Esophagus (tissue), 2 donors: ENCODE measurements at regions not wholly inside any gene's neighbourhood (a gene's known extent, or its start where the extent isn't known, plus 50 kb on each side); places are given as distances from the start of the nearest gene placed in this dataset.

Experiments used
- H3K27ac ChIP-seq, 2 donors: one replicate each; pipeline ENCODE4 v1.5.1; 2013; ENCODE audit warnings: low read depth in 2 of 2, mild to moderate bottlenecking in 2 of 2, inconsistent platforms in 1 of 2, low read length in 1 of 2, moderate library complexity in 1 of 2
- H3K27me3 ChIP-seq, 2 donors: one replicate each; pipeline ENCODE4 v1.6.1; 2013; ENCODE audit warnings: low read length in 2 of 2, control low read depth in 1 of 2, mild to moderate bottlenecking in 1 of 2; ENCODE audit not compliant: insufficient read depth in 2 of 2, control insufficient read depth in 1 of 2
- H3K36me3 ChIP-seq, 2 donors: one replicate each; pipeline ENCODE4 v1.6.1; 2013; ENCODE audit warnings: low read length in 1 of 2; ENCODE audit not compliant: control insufficient read depth in 2 of 2, insufficient read depth in 2 of 2
- H3K4me1 ChIP-seq, 2 donors: one replicate each; pipeline ENCODE4 v1.6.1; 2013; ENCODE audit warnings: low read length in 1 of 2; ENCODE audit not compliant: control insufficient read depth in 2 of 2, insufficient read depth in 2 of 2
- H3K4me3 ChIP-seq, 2 donors: one replicate each; pipeline ENCODE4 v1.5.1; 2013; ENCODE audit warnings: low read length in 2 of 2, mild to moderate bottlenecking in 2 of 2, low read depth in 1 of 2, moderate library complexity in 1 of 2
- H3K9me3 ChIP-seq, 2 donors: one replicate each; pipeline ENCODE4 v1.6.1; 2013; ENCODE audit warnings: mild to moderate bottlenecking in 2 of 2, low read depth in 1 of 2, low read length in 1 of 2, moderate library complexity in 1 of 2; ENCODE audit not compliant: control insufficient read depth in 2 of 2, insufficient read depth in 1 of 2
- WGBS, 2 donors: extraction: QIAGEN DNeasy Blood & Tissue Kit; methylation state at CpG; one replicate each; pipeline ENCODE4 v1.1.7; 2013; 5-methylcytosine and 5-hydroxymethylcytosine counted together
- donor health status: healthy with polysubstance abuse.
- donor health status: Bipolar disorder and iron deficiency.

GRCh38 chr17:70527364-70527888 is 358.1 kb downstream of the KCNJ2 start:
- H3K36me3 ChIP-seq: no peaks in the 10 kb centered on the region
- no peak overlapping the region for H3K4me3 ChIP-seq
- H3K27me3 ChIP-seq: no peaks in the 10 kb centered on the region
- 76 to 81% methylated on average over 3 of the region's 3 CpGs for whole genome bisulfite sequencing, 2 donors
- no peak overlapping the region for H3K27ac ChIP-seq
- H3K4me1 ChIP-seq: no peaks in the 10 kb centered on the region
- H3K9me3 ChIP-seq: no peaks in the 10 kb centered on the region

- 56 to 62% methylated on average over 2 of the region's 2 CpGs for whole genome bisulfite sequencing, 2 donors
- Histone ChIP-seq H3K4me3 (no peak overlapping the region), H3K27ac (no peak overlapping the region), H3K9me3 (no peaks in the 10 kb centered on the region), H3K36me3 (no peaks in the 10 kb centered on the region), H3K4me1 (no peaks in the 10 kb centered on the region), H3K27me3 (no peaks in the 10 kb centered on the region)
These were observed 364.1 kb downstream of the KCNJ2 start for GRCh38 chr17:70533427-70533826.

DNA sequence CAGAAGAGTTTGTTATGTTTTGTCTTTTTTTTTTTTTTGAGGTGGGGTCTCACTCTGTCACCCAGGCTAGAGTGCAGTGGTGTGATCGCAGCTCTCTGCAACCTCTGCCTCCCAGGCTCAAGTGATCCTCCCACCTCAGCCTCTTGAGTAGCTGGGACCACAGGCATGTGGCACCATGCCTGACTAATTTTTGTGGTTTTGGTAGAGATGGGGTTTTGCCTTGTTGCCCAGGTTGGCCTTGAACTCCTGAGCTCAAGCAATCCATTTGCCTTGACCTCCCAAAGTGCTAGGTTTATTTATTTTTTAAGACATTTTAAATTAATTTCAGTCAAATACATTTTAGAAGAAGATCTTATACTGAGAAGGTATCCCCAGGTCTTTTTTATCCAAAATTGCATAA is 366.7 kb downstream of the KCNJ2 start:
- Histone ChIP-seq H3K9me3 (no peaks in the 10 kb centered on the region), H3K27me3 (no peaks in the 10 kb centered on the region), H3K27ac (no peak overlapping the region), H3K4me3 (no peak overlapping the region), H3K36me3 (no peaks in the 10 kb centered on the region), H3K4me1 (no peaks in the 10 kb centered on the region)
- 70 to 100% methylated on average over 1 of the region's 1 CpG for WGBS, 2 donors

DNA sequence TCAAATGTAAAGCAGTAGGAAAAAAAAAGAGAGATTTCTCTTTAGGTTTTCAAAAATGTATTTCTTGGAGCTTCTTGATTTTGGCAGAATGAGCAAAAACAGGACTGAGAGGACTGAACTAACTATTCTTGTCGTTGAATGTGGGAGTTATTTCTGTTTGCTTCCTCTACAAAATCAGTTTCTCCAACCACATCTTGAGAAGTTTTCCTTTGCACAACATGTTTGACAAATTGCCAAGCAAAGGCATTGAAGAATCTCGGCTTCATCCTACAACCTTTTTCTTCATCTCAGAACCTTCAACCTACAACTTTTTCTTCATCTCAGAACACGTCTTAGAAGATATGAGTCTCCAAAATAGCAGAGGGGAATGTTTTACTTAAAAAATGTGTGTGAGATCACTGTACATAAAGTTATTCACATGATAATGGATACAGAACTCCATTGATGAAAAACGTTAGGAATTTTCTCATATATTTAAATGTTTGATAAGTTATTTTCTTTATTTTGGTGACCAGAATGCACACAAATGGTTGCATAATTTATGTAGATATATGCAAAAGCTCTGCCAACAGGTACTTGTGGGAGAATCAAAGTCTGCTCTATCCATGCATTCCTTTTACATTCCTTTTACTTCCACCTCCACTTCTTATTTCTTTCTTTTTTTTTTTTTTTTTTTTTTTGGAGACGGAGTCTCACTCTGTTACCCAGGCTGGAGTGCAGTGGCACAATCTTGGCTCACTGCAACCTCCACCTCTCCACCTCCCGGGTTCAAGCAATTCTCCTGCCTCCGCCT is 370.0 kb downstream of the KCNJ2 start:
- H3K36me3 ChIP-seq: no peaks in the 10 kb centered on the region
- WGBS, 2 donors: 65 to 70% methylated on average over 6 to 7 of the region's 7 CpGs
- H3K4me1 ChIP-seq: no peaks in the 10 kb centered on the region
- no peak overlapping the region for H3K4me3 ChIP-seq
- no peaks in the 10 kb centered on the region for H3K9me3 ChIP-seq
- no peak overlapping the region for H3K27ac ChIP-seq
- H3K27me3 ChIP-seq: no peaks in the 10 kb centered on the region

DNA sequence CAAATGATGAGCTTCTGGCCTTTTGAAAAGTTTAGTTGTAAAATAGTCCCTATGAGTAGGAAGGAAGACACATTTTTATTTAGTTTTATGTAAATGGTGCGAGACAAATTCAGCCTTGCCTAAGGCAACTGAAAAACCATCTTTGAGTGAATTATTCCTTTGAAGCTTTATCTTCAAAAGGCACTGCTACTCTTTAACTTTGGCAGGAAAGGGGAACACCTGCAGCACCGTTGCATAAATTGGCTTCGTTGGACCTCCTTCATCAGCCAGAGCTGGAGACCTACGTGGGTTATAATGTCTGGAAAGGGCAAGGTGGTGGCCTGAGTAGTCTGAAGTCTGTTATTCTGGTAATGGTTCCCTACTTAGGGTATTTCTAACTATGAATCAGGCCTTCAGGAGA is 373.5 kb downstream of the KCNJ2 start:
- 43 to 44% methylated on average over 4 of the region's 4 CpGs for WGBS, 2 donors
- Histone ChIP-seq H3K4me3 (no peak overlapping the region), H3K36me3 (no peaks in the 10 kb centered on the region), H3K27me3 (no peaks in the 10 kb centered on the region), H3K9me3 (no peaks in the 10 kb centered on the region), H3K4me1 (no peaks in the 10 kb centered on the region), H3K27ac (no peak overlapping the region)

DNA sequence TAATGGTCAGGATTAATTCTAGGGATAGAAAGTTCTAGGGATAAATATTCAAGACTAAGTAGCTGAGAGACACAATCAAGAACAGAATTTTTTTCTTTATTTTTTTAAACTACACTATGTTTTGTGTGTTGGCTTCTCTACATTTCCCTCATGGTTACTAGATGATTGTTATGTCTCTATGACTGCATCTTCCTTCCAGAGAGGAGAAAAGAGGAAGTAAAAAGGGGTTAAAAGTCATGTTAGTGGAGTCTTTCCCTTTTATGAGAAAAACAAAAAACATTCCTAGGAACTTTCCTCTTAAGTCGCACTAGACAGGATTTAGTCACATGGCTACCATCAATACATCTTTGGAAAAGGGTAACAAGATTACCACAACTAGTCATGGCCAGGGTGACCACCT is 375.0 kb downstream of the KCNJ2 start:
- Histone ChIP-seq H3K9me3 (no peaks in the 10 kb centered on the region), H3K36me3 (no peaks in the 10 kb centered on the region), H3K4me1 (no peaks in the 10 kb centered on the region), H3K4me3 (no peak overlapping the region), H3K27me3 (no peaks in the 10 kb centered on the region), H3K27ac (no peak overlapping the region)
- 72 to 86% methylated on average over 1 of the region's 1 CpG for WGBS, 2 donors

GRCh38 chr17:70552230-70552981 is 383.1 kb downstream of the KCNJ2 start:
- Histone ChIP-seq H3K4me1 (no peaks in the 10 kb centered on the region), H3K27ac (no peak overlapping the region), H3K9me3 (no peaks in the 10 kb centered on the region), H3K4me3 (no peak overlapping the region), H3K27me3 (no peaks in the 10 kb centered on the region), H3K36me3 (no peaks in the 10 kb centered on the region)
- WGBS, 2 donors: 30 to 34% methylated on average over 8 of the region's 8 CpGs

- no peak overlapping the region for H3K4me3 ChIP-seq
- no peaks in the 10 kb centered on the region for H3K27me3 ChIP-seq
- H3K36me3 ChIP-seq: no peaks in the 10 kb centered on the region
- no peaks in the 10 kb centered on the region for H3K9me3 ChIP-seq
- no peak overlapping the region for H3K27ac ChIP-seq
- no peaks in the 10 kb centered on the region for H3K4me1 ChIP-seq
These were observed 383.6 kb downstream of the KCNJ2 start for GRCh38 chr17:70552982-70553334.

GRCh38 chr17:70555723-70556122 is 386.4 kb downstream of the KCNJ2 start:
- H3K4me3 ChIP-seq: no peak overlapping the region
- no peaks in the 10 kb centered on the region for H3K27me3 ChIP-seq
- H3K9me3 ChIP-seq: no peaks in the 10 kb centered on the region
- H3K4me1 ChIP-seq: no peaks in the 10 kb centered on the region
- H3K27ac ChIP-seq: no peak overlapping the region
- H3K36me3 ChIP-seq: no peaks in the 10 kb centered on the region

GRCh38 chr17:70558821-70559220 is 389.5 kb downstream of the KCNJ2 start:
- Histone ChIP-seq H3K4me3 (no peak overlapping the region), H3K36me3 (no peaks in the 10 kb centered on the region), H3K27ac (no peak overlapping the region), H3K4me1 (peaks cover 0 to 2% of the 10 kb centered on the region in 2 donors), H3K27me3 (no peaks in the 10 kb centered on the region), H3K9me3 (no peaks in the 10 kb centered on the region)
- 58 to 65% methylated on average over 3 of the region's 3 CpGs for WGBS, 2 donors
